GM19025 (cell line): ENCODE measurements at regions not wholly inside any gene's neighbourhood (a gene's known extent, or its start where the extent isn't known, plus 50 kb on each side); places are given as distances from the start of the nearest gene placed in this dataset.
"Not testable (repeated sequence)": the region's sequence is repeated elsewhere in the genome, so short reads cannot be mapped to it uniquely, and the experiment has no call there.

Source experiments
- ATAC-seq: cut with Tn5 transposase; IDR thresholded peaks from one replicate; pipeline ENCODE4 v1.9.1; 2021; ENCODE audit warnings: mild to moderate bottlenecking, low read depth, moderate library complexity; ENCODE audit not compliant: unreplicated experiment

GRCh38 chr3:10623578-10624275 is 118.3 kb upstream of the ATP2B2 start:
- no peak for ATAC-seq

DNA sequence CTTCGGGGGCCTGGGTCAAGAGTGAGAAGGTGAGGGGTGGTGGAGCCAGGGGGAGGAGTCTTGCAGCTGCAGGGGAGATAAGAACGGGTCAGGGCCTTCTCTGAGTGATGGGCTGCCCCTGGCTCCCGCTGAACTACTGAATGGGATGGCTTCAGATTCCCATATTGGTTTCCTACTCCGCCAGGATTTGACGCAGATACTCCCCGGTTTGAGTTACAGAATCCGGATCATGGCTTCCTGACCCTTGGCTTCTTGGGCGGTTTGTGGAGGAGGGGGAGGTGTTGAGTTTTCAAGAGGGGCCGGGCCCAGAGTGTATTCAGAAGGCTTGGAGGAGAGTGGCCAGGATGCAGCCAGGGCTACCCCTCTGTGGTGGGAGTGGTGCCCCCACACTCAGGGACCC is 119.9 kb upstream of the ATP2B2 start:
- ATAC-seq, result no peak

- ATAC-seq, result no peak
Observed at GRCh38 chr3:10627884-10628572, 122.6 kb upstream of the ATP2B2 start.

DNA sequence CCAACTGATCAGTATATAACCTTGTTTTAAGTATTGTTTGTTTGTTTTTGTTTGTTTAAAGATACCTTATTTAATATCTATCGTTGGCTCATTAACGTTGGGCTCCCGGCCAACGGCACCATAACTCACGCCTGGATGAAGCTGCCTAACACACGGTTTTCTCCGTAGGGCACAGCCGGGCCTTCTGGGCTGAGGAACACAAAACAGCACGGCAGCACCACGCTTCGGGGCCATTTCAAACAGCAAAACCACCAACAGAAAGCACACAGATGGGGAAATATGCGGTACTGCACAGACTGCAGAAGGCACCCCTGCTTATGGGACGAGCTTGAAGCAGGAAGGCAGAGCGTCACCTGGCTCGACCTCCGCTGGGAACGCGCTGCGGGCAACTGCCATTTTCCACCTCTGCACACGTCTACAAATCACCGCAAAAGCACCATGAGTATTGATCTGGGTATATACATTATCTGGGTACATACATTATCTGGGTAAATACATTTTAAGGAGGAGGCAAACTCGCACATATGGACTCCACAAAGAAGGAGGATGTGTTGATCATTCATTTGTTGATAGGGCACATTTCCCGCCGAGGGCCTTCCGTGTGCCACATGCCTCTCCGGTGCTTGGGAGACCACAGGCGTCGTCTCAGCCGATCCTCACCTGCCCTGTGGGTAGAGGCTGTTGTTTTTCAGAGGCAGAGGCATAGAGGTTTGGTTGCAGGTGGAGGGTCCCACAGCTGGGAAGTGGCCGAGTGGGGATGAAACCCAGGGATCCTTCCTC is 123.7 kb upstream of the ATP2B2 start:
- ATAC-seq, result no peak

DNA sequence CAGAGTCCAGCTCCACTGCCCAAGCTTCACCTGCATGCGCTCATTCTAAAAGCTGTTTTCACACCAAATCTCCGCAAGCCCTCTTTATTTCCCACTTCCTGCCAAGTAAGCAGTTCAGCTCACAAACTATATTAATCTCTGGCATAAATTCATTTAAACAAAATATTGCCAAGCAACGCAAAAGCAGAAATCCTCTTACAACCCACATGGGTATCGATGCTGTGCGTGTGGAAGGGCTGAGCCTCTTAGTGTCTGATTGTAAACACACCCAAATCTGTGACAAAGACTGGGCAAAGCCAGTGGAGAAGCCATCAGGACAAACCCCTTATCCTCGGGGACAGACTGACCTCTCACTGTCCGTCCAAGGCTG is 124.3 kb upstream of the ATP2B2 start:
- ATAC-seq, result no peak

- ATAC-seq, result no peak
Observed at GRCh38 chr3:10631224-10631623, 125.8 kb upstream of the ATP2B2 start.

GRCh38 chr3:10632125-10632524 is 126.7 kb upstream of the ATP2B2 start:
- ATAC-seq, result no peak

GRCh38 chr3:10632741-10633140 is 127.4 kb upstream of the ATP2B2 start:
- no peak for ATAC-seq

GRCh38 chr3:10635446-10636076 is 130.2 kb upstream of the ATP2B2 start:
- ATAC-seq, result no peak

DNA sequence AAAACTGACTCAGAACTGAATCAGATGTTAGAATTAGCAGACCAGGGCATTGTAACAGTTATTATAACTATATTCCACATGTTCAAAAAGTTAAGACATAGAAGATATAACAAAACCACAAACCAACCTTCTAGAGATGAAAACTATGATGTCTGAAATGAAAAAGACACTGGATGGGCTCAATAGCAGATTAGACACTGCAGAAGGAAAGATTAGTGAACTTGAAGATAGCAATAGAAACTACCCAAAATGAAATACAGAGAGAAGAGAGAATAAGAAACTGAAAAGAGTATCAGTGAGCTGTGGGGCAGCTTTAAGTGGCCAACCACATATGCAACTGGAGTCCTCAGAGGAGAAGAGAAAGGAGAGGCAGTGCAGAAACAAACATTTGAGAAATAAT is 132.0 kb upstream of the ATP2B2 start:
- ATAC-seq, result no peak

GRCh38 chr3:10638466-10638865 is 133.1 kb upstream of the ATP2B2 start:
- no peak for ATAC-seq

- no peak for ATAC-seq
Observed at GRCh38 chr3:10641760-10642159, 136.4 kb upstream of the ATP2B2 start.

- no peak for ATAC-seq
Observed at GRCh38 chr3:10644189-10644588, 138.8 kb upstream of the ATP2B2 start.

- ATAC-seq, result no peak
Observed at GRCh38 chr3:10645800-10646199, 140.4 kb upstream of the ATP2B2 start.

DNA sequence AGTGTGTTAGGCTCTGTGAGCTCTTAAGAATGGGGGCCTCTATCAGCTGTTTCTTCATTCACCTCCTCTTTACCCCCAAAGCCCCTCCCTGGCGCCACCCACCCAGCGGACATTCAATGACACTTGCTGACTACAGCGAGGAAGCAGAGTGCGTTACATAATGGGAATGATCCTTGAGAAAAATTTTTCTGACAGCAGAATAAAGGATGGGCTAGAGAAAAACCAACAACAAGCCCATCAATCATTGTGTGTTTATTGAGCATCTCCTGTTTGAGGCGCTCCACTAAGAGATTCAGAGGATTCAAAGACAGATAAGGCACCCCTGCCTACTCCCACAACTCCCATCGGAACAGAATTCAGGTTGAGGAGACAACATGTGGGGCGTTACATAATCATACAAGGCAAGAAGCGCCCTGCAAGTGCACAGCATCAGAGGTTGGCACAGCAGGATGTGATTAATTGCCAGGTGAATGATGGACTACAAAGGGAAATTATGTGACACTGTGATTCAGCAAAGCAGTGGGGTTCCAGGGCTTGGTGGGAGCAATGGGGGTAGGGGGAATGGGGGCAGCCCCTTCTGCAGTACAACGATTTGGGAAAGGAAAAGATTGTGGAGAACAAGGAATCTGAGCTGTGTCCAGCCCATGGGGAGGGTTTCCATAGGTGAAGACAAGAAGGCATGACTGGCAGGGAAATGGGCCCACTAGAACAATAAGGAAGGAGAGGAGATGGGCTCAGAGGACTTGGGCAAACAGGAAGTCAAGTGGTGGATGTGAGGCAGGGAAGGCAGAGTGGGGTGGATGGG is 141.3 kb upstream of the ATP2B2 start:
- no peak for ATAC-seq

- no peak for ATAC-seq
Observed at GRCh38 chr3:10647376-10647775, 142.0 kb upstream of the ATP2B2 start.

- no peak for ATAC-seq
Observed at GRCh38 chr3:10648181-10648580, 142.8 kb upstream of the ATP2B2 start.

DNA sequence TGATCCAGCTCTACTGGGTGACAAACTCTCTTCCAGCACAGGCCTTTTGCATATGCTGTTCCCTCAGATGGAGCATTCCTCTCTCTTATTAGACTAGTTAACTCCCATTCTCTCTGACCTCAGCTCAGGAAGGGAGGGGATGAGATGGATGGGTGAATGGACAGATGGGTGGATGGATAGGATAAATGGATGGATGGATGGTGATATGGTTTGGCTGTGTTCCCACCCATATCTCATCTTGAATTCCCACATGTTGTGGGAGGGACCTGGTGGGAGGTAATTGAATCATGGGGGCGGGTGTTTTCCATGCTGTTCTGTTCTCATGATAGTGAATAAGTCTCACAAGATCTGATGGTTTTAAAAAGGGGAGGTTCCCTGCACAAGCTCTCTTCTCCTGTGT is 144.1 kb upstream of the ATP2B2 start:
- not testable (repeated sequence) for ATAC-seq

DNA sequence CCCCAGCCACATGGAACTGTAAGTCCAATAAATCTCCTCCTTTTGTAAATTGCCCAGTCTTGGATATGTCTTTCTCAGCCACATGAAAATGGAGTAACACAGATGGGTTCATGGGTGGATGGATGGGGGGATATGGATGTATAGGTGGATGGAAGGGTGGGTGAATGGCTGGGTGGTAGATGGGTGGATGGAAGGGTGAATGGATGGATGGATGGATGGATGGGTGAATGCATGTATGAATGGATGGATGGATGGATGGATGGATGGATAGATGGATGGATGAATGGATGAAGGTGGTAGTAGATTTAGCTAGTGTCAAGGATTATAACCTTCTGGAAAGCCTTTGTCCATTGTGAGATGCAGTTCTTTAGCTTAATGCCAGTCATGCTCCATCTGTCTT is 146.1 kb upstream of the ATP2B2 start:
- no peak for ATAC-seq

DNA sequence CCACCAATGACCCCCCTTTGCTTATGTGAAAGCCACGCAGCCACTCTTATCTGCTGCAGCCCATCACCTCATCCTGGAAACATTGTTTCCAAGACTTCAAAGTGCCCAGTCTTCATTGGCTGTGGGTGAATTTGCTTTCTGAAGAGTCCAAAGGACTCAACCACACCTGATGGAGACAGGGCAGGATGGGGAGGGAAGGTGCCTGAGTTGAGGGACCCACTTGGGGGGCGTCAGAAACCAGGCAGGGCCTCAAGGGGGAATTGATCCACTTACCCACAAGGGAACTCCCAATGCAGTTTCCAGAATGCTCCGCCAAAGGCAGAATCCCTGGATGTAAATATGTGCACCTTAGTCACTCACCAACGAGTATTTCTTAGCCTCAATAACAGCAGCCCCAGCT is 147.9 kb upstream of the ATP2B2 start:
- no peak for ATAC-seq
